NAMALWA (cell line): ENCODE measurements at regions not wholly inside any gene's neighbourhood (a gene's known extent, or its start where the extent isn't known, plus 50 kb on each side); places are given as distances from the start of the nearest gene placed in this dataset.
"Not testable (repeated sequence)": the region's sequence is repeated elsewhere in the genome, so short reads cannot be mapped to it uniquely, and the experiment has no call there.

Experiments used
- DNase-seq: peaks from one replicate; pipeline ENCODE4 v3.0.0-alpha.2; 2015; ENCODE audit warnings: low spot score

- DNase-seq, result no peak
Observed at GRCh38 chr3:3447641-3448040, 268.1 kb upstream of the CRBN start.

DNA sequence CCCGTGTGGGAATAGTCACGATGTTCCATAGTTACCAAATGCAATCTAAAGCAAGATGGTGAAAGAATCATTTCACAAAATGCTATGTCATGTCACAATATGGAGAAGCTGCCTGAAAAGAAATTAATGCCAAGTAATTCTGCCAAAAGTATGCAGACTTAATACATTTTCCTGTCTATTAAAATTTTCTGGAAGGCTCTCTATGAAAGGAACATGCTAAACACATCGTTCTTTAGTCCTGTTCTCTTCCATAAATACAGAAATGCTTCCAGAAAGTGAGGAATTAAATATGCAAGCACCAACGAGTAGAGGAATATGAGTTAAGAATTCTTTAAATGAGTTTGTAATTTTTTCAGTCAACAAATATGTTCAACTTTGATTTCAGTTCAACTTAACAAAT lies 266.8 kb upstream of the CRBN start:
- DNase-seq, result no peak

GRCh38 chr3:3443482-3443881 lies 264.0 kb upstream of the CRBN start:
- DNase-seq, result peak; percentile 42

DNA sequence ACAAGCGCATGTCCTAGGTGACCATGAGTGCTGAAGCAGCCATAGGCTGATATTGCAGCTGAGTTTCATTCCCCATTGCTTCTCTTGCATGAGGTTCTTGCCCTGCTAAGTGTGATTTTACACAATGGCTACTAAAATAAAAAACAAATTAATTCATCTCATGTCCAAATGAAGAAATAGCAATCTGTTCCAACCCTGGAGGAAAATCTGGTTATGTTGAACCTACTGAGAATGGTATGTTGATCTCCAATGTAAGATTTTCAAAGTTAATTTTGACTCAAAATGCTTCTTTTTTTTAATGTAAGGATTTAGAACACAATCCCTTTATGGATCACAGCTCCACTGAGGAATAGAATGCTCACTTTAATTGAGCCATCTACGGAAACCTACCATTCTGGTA lies 254.2 kb upstream of the CRBN start:
- DNase-seq, result no peak

DNA sequence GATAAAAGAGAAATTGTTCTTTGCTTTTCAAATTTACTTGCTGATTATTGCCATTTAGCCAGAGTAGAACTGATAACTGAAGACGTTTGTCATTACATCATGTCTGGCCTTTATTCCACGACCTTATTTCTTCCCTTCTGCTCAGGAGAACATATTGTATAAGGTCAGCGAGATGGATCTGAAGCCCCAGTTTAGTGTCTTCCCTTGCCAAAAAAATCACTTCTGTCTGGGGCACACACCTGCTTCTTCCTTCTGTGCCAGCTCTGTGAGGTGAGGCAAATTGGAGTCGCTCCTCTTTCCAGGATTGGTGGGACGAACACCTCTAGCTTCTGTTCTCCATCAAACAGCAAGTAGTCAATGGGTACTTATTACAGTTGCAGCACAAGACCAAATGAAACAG lies 250.3 kb upstream of the CRBN start:
- DNase-seq, result no peak

GRCh38 chr3:3407707-3408106 lies 228.2 kb upstream of the CRBN start:
- not testable (repeated sequence) for DNase-seq

DNA sequence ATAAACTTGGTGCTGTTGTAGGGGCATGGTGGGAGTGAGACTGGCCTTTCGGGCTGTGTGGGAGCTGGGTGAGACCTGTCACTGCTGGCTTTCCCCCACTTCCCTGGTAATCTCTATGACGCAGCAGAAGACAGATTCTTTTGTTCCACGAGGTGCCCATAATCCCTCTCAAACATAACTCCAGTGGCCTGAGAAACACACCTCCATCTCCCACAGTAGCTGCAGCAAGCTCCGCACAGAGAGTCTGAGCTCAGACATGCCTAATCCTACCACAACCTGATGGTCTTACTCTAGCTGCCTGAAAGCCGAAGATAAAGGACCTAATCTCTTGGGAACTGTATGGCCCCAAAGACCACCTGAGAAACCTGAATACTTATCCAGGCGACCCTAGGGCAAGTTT lies 225.6 kb upstream of the CRBN start:
- DNase-seq, result no peak

DNA sequence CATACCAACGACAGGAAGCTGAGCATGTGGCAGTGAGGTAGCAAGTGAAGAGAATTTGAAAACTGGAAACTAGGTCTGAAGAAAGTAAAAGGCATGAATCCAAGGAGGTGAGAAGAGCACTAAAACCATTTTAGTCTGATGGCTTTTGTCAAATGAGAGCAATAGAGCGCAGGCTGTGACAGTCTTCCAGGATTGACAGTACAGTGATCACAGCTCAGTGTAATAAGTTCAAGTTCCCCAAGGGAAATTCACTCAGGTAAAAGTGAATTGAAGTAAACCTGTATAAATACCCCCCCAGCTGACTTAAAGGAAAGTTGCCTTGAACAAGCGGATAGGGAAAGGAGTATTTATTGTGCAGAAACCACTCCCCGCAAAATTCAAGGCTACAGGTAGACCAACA lies 224.2 kb upstream of the CRBN start:
- DNase-seq, result no peak

- DNase-seq, result no peak
Observed at GRCh38 chr3:3392946-3393345, 213.5 kb upstream of the CRBN start.

DNA sequence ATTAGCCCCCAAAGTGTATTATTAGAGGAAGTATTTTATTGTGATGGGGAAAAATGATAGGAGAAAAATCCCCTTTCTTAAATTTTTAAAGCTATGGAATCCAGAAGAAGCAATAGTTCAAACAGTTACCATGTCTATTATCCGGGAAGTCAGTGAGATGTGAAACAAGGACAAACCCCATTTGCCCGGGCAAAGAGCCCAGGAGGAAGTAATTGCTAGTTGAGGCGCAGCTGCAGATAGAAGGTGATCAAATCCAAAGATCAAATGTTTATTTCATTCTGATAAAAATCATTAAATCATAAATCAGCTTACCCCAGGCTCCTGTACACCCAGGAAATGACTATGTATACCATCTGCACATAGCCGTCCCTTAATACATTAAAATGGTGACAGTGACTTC lies 204.0 kb upstream of the CRBN start:
- DNase-seq, result no peak

- DNase-seq, result no peak
Observed at GRCh38 chr3:3372210-3372777, 192.8 kb upstream of the CRBN start.

DNA sequence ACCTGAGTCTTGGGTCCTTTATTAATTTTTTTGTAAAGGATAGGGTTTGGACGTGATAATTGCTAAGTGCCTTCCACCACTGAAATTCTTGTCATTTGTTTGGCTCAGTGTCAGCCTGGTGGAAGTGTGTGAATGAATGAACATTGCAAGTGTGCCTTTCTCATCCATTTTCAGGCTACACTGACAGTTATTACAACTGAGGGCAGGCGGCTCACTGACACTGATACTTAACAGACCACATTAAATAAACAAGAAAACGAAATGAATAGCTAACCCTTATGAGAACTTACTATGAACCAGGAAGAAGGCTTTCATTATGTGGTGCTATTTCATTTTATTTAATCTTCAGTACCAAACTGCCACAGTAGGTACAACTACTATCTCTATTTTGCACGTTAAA lies 188.8 kb upstream of the CRBN start:
- no peak for DNase-seq

GRCh38 chr3:3366386-3366785 lies 186.9 kb upstream of the CRBN start:
- no peak for DNase-seq

GRCh38 chr3:3365716-3366115 lies 186.2 kb upstream of the CRBN start:
- no peak for DNase-seq

DNA sequence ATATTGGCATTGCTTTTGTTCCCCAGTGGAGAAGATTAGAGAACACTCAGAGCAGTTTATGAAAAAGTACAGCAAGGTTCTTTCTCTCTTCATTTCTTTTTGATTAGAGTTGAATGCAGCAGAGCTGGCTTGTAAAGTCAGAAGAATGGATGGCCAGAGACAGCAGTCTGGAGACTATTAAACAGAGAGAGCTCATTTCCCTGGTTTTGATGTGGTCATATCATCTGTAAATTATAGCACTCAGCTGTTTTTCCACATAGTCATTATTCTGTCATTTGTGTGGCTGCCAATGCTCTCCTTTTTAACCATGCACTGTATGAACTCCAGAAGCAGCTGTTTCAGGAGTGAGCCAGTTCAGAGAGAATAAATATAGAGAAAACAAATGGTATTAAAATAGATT lies 177.4 kb upstream of the CRBN start:
- no peak for DNase-seq

- DNase-seq, result no peak
Observed at GRCh38 chr3:3355442-3355841, 176.0 kb upstream of the CRBN start.

GRCh38 chr3:3353153-3353552 lies 173.7 kb upstream of the CRBN start:
- no peak for DNase-seq

GRCh38 chr3:3351226-3351625 lies 171.7 kb upstream of the CRBN start:
- no peak for DNase-seq

GRCh38 chr3:3347056-3347455 lies 167.6 kb upstream of the CRBN start:
- DNase-seq, result not testable (repeated sequence)

DNA sequence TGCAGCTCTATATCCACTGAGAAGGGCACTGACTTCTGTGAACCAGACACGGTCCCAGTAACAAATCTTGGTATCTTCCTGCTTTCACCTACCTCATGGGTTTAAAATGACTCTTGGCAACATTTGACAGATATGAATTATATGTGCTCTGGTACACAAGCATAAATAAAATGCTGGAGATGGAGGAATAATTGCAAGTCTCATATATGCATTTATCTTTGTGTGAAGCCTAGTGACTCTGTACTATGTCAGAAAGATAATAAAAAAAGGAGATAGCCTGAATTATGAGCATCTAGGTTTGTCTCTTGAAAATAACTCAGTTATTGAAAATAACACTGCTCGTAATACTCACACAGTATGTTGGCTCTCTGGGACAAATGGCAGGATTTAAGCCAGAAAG lies 167.1 kb upstream of the CRBN start:
- DNase-seq, result no peak

- no peak for DNase-seq
Observed at GRCh38 chr3:3342141-3342540, 162.7 kb upstream of the CRBN start.

DNA sequence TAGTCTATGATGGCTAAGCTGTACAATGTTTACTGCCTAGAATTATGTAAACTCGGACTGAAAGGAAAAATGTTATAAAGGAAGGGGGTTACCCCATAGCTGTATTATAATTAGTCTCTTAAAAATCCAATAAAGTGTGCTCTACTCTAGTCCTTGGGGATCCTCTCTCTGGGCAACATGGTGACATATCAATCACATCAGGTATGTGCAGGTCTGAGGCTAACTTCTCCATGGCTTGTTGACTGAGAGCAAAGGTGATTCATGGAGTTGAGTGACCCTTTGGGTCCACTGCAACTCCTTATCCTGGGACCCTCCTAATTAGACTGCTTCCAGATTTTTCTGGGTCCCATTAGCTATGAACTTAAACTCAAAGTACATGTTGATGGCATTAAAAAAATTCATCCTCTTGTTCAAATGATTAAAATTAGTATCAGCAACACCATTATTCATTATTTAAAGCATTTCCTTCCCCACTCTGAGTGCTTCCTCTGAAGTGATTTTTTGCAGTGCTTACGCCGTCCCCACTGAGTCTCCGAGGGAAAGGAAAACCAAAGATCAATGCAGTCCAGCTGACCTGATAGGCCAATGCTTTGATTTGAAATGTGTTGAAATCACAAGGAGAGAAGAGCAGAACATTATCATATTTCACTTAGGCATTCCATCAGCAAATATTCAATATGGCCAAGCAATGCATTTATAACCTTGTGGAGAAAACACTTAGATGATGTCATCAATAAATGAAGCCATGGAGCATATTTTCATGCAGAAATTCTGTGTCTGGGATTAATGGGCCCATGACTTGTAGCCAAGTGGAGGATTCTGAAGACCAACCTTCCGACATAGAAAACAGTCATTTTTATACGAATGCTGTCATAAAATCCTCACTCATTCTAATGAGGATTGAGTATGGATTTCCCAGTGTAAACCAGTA lies 161.7 kb upstream of the CRBN start:
- no peak for DNase-seq

GRCh38 chr3:3340526-3340925 lies 161.0 kb upstream of the CRBN start:
- no peak for DNase-seq

DNA sequence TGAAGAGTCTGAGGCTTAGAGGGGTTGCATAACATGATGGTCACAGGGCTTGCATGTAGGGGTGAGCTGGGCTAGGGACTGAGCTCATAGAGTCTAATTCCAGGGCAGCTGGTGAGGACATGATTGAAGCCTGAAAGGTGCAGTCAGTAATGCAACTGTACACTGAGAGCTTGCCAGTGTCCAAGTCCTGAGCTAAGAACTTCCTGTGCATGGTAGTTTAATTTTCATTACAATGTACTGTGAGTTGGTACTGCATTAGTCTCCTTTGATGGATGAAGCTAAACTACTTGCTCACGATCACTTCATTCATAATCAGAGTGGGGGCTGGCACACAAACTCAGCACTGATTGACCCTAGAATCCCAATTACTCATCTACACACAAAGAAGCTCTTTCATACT lies 156.4 kb upstream of the CRBN start:
- DNase-seq, result no peak
